H9 (cell line): ENCODE measurements at regions not wholly inside any gene's neighbourhood (a gene's known extent, or its start where the extent isn't known, plus 50 kb on each side); places are given as distances from the start of the nearest gene placed in this dataset.

Experiments
- DNase-seq: peaks from one replicate; pipeline ENCODE4 v3.0.0-alpha.2; 2017
- H2AFZ ChIP-seq: one replicate; pipeline ENCODE4 v1.6.1; 2013; ENCODE audit warnings: mild to moderate bottlenecking, low read length, control low read depth, moderate library complexity
- H2AK5ac ChIP-seq: 2 replicates; pipeline ENCODE4 v1.6.1; 2013; ENCODE audit warnings: low read length, control low read depth, mixed read lengths; ENCODE audit not compliant: insufficient read length
- H2BK120ac ChIP-seq: one replicate; pipeline ENCODE4 v1.6.1; 2013; ENCODE audit warnings: low read depth, mild to moderate bottlenecking, low read length, control low read depth, inconsistent platforms; ENCODE audit not compliant: poor library complexity, severe bottlenecking
- H2BK12ac ChIP-seq: 2 replicates; pipeline ENCODE4 v1.6.1; 2013; ENCODE audit warnings: low read length, control low read depth, mixed read lengths, low read depth; ENCODE audit not compliant: insufficient read length
- H2BK15ac ChIP-seq: 2 replicates; pipeline ENCODE4 v1.6.1; 2013; ENCODE audit warnings: low read depth, low read length, control low read depth
- H2BK20ac ChIP-seq: one replicate; pipeline ENCODE4 v1.6.1; 2013; ENCODE audit warnings: low read depth, mild to moderate bottlenecking, low read length, control low read depth, inconsistent platforms; ENCODE audit not compliant: poor library complexity, severe bottlenecking
- H2BK5ac ChIP-seq: 2 replicates; pipeline ENCODE4 v1.6.1; 2013; ENCODE audit warnings: low read length, control low read depth, mixed read lengths; ENCODE audit not compliant: insufficient read length
- H3K14ac ChIP-seq: 2 replicates; pipeline ENCODE4 v1.6.1; 2013; ENCODE audit warnings: low read length, control low read depth; ENCODE audit not compliant: insufficient read depth
- H3K18ac ChIP-seq: 2 replicates; pipeline ENCODE4 v1.6.1; 2013; ENCODE audit warnings: low read depth, mild to moderate bottlenecking, mixed read lengths, low read length, control low read depth; ENCODE audit not compliant: insufficient read length
- H3K23ac ChIP-seq: 2 replicates; pipeline ENCODE4 v1.6.1; 2013; ENCODE audit warnings: low read length, control low read depth, mixed read lengths, low read depth; ENCODE audit not compliant: insufficient read length
- H3K23me2 ChIP-seq: 2 replicates; pipeline ENCODE4 v1.6.1; 2013; ENCODE audit warnings: low read depth, mild to moderate bottlenecking, mixed read lengths, low read length, control low read depth; ENCODE audit not compliant: insufficient read length, poor library complexity, severe bottlenecking
- H3K27ac ChIP-seq: 2 replicates; pipeline ENCODE4 v1.5.1; 2013; ENCODE audit warnings: low read length, control low read depth, mixed read lengths, low read depth; ENCODE audit not compliant: insufficient read length
- H3K27me3 ChIP-seq: 2 replicates; pipeline ENCODE4 v1.6.1; 2013; ENCODE audit warnings: low read length, control low read depth, inconsistent platforms; ENCODE audit not compliant: insufficient read depth
- H3K4ac ChIP-seq: 2 replicates; pipeline ENCODE4 v1.6.1; 2013; ENCODE audit warnings: low read depth, mild to moderate bottlenecking, control low read depth, inconsistent platforms, low read length, moderate library complexity
- H3K4me1 ChIP-seq: 2 replicates; pipeline ENCODE4 v1.6.1; 2013; ENCODE audit warnings: low read length, control low read depth, inconsistent platforms; ENCODE audit not compliant: insufficient read depth
- H3K4me2 ChIP-seq: 2 replicates; pipeline ENCODE4 v1.6.1; 2013; ENCODE audit warnings: low read length, control low read depth, mixed read lengths; ENCODE audit not compliant: insufficient read length, insufficient read depth
- H3K56ac ChIP-seq: 2 replicates; pipeline ENCODE4 v1.6.1; 2013; ENCODE audit warnings: low read depth, mild to moderate bottlenecking, mixed read lengths, low read length, control low read depth; ENCODE audit not compliant: insufficient read length
- H3K79me1 ChIP-seq: 2 replicates; pipeline ENCODE4 v1.6.1; 2013; ENCODE audit warnings: low read depth, mild to moderate bottlenecking, moderate library complexity, low read length, control low read depth, inconsistent platforms; ENCODE audit not compliant: insufficient read depth, poor library complexity, severe bottlenecking
- H3K79me2 ChIP-seq: 2 replicates; pipeline ENCODE4 v1.6.1; 2013; ENCODE audit warnings: low read length, control low read depth, inconsistent platforms; ENCODE audit not compliant: insufficient read depth
- H3K9ac ChIP-seq: 2 replicates; pipeline ENCODE4 v1.6.1; 2013; ENCODE audit warnings: low read length, control low read depth, mixed read lengths; ENCODE audit not compliant: insufficient read length; ENCODE audit errors: extremely low read depth
- H3K9me3 ChIP-seq: one replicate; pipeline ENCODE4 v1.6.1; 2013; ENCODE audit warnings: low read depth, low read length, inconsistent platforms; ENCODE audit not compliant: control insufficient read depth
- H3T11ph ChIP-seq: one replicate; pipeline ENCODE4 v1.6.1; 2013; ENCODE audit warnings: mild to moderate bottlenecking, low read length, control low read depth, inconsistent platforms
- H4K20me1 ChIP-seq: one replicate; pipeline ENCODE4 v1.6.1; 2013; ENCODE audit not compliant: control insufficient read depth, insufficient read length, insufficient read depth
- H4K5ac ChIP-seq: 2 replicates; pipeline ENCODE4 v1.6.1; 2013; ENCODE audit warnings: low read depth, mild to moderate bottlenecking, mixed read lengths, low read length, control low read depth; ENCODE audit not compliant: insufficient read length
- H4K8ac ChIP-seq: replicated peaks from 2 replicates; pipeline ENCODE4 v1.6.1; 2013; ENCODE audit warnings: low read length, control low read depth, mixed read lengths, low read depth; ENCODE audit not compliant: insufficient read length
- H4K91ac ChIP-seq: 2 replicates; pipeline ENCODE4 v1.6.1; 2013; ENCODE audit warnings: low read depth, mild to moderate bottlenecking, moderate library complexity, mixed read lengths, low read length, control low read depth; ENCODE audit not compliant: insufficient read length
- H3K27ac Mint-ChIP-seq, 3 experiments: 2 replicates in 2 of 3; 3 replicates in 1 of 3; pipeline ENCODE4 v1.8.0; 2020 to 2021; ENCODE audit warnings: mixed read lengths in 3 of 3, mild to moderate bottlenecking in 1 of 3, moderate library complexity in 1 of 3
- H3K27me3 Mint-ChIP-seq: 2 replicates; pipeline ENCODE4 v1.8.0; 2021; ENCODE audit warnings: low read depth, mild to moderate bottlenecking, moderate library complexity, mixed read lengths
- H3K36me3 Mint-ChIP-seq, 3 experiments: 2 replicates in 2 of 3; 3 replicates in 1 of 3; pipeline ENCODE4 v1.8.0; 2020 to 2021; ENCODE audit warnings: low read depth in 3 of 3, mixed read lengths in 3 of 3; ENCODE audit not compliant: insufficient read depth in 1 of 3
- H3K4me1 Mint-ChIP-seq, 2 experiments: 2 replicates each; pipeline ENCODE4 v1.8.0; 2020; ENCODE audit warnings: mixed read lengths in 2 of 2
- H3K4me3 Mint-ChIP-seq, 2 experiments: 2 replicates in 1 of 2; 3 replicates in 1 of 2; pipeline ENCODE4 v1.8.0; 2020 to 2021; ENCODE audit warnings: mild to moderate bottlenecking in 2 of 2, mixed read lengths in 2 of 2, moderate library complexity in 1 of 2
- H3K9me3 Mint-ChIP-seq, 2 experiments: 2 replicates in 1 of 2; 3 replicates in 1 of 2; pipeline ENCODE4 v1.8.0; 2020; ENCODE audit warnings: mild to moderate bottlenecking in 2 of 2, mixed read lengths in 2 of 2, moderate library complexity in 1 of 2
- WGBS: extraction: QIAGEN DNeasy Blood & Tissue Kit; methylation state at CpG from one replicate; pipeline ENCODE4 v1.1.7; 2013; ENCODE audit warnings: missing lambda C conversion rate, low lambda C conversion rate, mixed read lengths; ENCODE audit not compliant: insufficient read length; ENCODE audit errors: extremely low coverage; 5-methylcytosine and 5-hydroxymethylcytosine counted together
- TF ChIP-seq, protein P1 (sequence below): fragments of 200-600 bp; sonication (generic); conservative IDR thresholded peaks from 3 replicates; pipeline ENCODE4 v1.8.0; 2021; ENCODE audit warnings: antibody characterized with exemption, mild to moderate bottlenecking

GRCh38 chr15:52622791-52623190, 54.0 kb upstream of the ARPP19 start:
- Histone ChIP-seq H4K8ac (no peak overlapping the region), H4K20me1 (no peaks in the 10 kb centered on the region), H3K27ac (no peak overlapping the region), H3K18ac (no peak overlapping the region), H2AFZ (no peak overlapping the region), H3K4me1 (no peaks in the 10 kb centered on the region), H2BK5ac (no peak overlapping the region), H2BK120ac (no peak overlapping the region), H4K91ac (no peak overlapping the region), H3T11ph (no peak overlapping the region), H2AK5ac (no peak overlapping the region), H3K23me2 (no peaks in the 10 kb centered on the region), H3K9ac (no peak overlapping the region), H2BK12ac (no peak overlapping the region), H3K79me2 (no peaks in the 10 kb centered on the region), H3K14ac (no peak overlapping the region), H3K4ac (no peak overlapping the region), H3K79me1 (no peaks in the 10 kb centered on the region), H3K23ac (no peak overlapping the region), H3K4me2 (no peak overlapping the region), H4K5ac (no peak overlapping the region), H2BK15ac (no peak overlapping the region), H3K56ac (no peak overlapping the region), H3K9me3 (no peaks in the 10 kb centered on the region), H3K27me3 (no peaks in the 10 kb centered on the region), H2BK20ac (no peak overlapping the region)
- Mint-ChIP-seq H3K27me3 (no peaks in the 10 kb centered on the region), H3K4me3 (no peak overlapping the region), H3K27ac (no peak overlapping the region), H3K9me3 (no peaks in the 10 kb centered on the region), H3K36me3 (no peaks in the 10 kb centered on the region), H3K4me1 (no peaks in the 10 kb centered on the region)
- no peak for DNase-seq
- TF ChIP-seq, protein P1, sequence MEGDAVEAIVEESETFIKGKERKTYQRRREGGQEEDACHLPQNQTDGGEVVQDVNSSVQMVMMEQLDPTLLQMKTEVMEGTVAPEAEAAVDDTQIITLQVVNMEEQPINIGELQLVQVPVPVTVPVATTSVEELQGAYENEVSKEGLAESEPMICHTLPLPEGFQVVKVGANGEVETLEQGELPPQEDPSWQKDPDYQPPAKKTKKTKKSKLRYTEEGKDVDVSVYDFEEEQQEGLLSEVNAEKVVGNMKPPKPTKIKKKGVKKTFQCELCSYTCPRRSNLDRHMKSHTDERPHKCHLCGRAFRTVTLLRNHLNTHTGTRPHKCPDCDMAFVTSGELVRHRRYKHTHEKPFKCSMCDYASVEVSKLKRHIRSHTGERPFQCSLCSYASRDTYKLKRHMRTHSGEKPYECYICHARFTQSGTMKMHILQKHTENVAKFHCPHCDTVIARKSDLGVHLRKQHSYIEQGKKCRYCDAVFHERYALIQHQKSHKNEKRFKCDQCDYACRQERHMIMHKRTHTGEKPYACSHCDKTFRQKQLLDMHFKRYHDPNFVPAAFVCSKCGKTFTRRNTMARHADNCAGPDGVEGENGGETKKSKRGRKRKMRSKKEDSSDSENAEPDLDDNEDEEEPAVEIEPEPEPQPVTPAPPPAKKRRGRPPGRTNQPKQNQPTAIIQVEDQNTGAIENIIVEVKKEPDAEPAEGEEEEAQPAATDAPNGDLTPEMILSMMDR = no peak
- WGBS = no CpG with 5 or more reads among the region's 4 CpGs
